ENCODE measurements at regions not wholly inside any gene's neighbourhood (a gene's known extent, or its start where the extent isn't known, plus 50 kb on each side); places are given as distances from the start of the nearest gene placed in this dataset.

DNA sequence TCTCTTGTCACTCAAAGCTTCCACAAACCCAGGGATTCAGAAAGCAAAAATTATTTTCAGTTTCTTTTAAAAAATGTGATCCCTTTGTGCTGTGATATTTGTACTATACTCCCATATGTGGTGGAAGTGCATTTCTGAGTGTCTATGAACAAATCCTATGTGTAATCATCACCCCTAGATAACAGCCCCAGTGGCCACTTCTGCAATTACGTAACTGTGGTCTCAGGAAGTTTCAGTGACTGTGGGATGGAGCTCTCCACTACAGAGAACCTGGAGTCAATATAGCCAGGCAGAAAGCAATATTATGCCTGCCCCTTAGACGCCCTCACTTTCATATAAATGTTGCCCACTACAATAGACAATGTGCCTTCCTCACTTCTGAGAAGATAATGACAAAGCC lies 1101.7 kb upstream of the GHITM start:
- no peaks in the 10 kb centered on the region for H3K9me3 Mint-ChIP-seq
- H3K27me3 Mint-ChIP-seq (ENCODE audit: low read depth): no peaks in the 10 kb centered on the region
- no peak overlapping the region for H3K4me3 Mint-ChIP-seq
- no peaks in the 10 kb centered on the region for H3K36me3 Mint-ChIP-seq (ENCODE audit: low read depth)
- intact Hi-C loops (cut with micrococcal nuclease): no loop called here
- no peak for DNase-seq
- CTCF ChIA-PET: no interaction called here
- H3K4me1 Mint-ChIP-seq (ENCODE audit: low read depth): no peaks in the 10 kb centered on the region
- H3K27ac Mint-ChIP-seq: no peak overlapping the region

DNA sequence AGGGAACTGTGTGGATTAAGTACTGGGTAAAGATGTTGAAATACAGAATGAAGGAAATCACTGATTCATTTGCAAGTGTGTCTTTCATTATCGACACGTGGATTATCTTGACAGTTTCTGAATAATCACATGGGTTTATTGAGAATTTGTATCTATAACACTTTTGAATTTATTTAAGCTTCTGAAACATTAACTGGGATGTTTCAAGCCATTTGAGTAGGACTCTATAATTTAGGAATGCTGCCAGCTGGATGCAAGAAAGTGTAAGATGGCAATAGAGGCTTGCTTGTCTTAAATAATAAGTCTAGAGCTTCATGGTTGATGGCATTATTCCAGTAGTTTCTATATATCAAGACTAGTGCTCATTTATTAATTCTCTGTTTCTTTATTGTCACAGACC lies 1100.7 kb upstream of the GHITM start:
- no peaks in the 10 kb centered on the region for H3K36me3 Mint-ChIP-seq (ENCODE audit: low read depth)
- DNase-seq: no peak
- no peak overlapping the region for H3K27ac Mint-ChIP-seq
- no peaks in the 10 kb centered on the region for H3K9me3 Mint-ChIP-seq
- CTCF ChIA-PET: no interaction called here
- H3K4me3 Mint-ChIP-seq: no peak overlapping the region
- H3K4me1 Mint-ChIP-seq (ENCODE audit: low read depth): no peaks in the 10 kb centered on the region
- no peaks in the 10 kb centered on the region for H3K27me3 Mint-ChIP-seq (ENCODE audit: low read depth)
- intact Hi-C loops (cut with micrococcal nuclease): no loop called here

- H3K4me1 Mint-ChIP-seq (ENCODE audit: low read depth): no peaks in the 10 kb centered on the region
- H3K9me3 Mint-ChIP-seq: no peaks in the 10 kb centered on the region
- H3K36me3 Mint-ChIP-seq (ENCODE audit: low read depth): no peaks in the 10 kb centered on the region
- no peak overlapping the region for H3K27ac Mint-ChIP-seq
- CTCF ChIA-PET: no interaction called here
- H3K27me3 Mint-ChIP-seq (ENCODE audit: low read depth): no peaks in the 10 kb centered on the region
- no peak overlapping the region for H3K4me3 Mint-ChIP-seq
- no peak for DNase-seq
- intact Hi-C loops (cut with micrococcal nuclease): no loop called here
Measured at GRCh38 chr10:83045731-83046130, 1093.6 kb upstream of the GHITM start.

- Mint-ChIP-seq H3K27me3 (ENCODE audit: low read depth) (no peaks in the 10 kb centered on the region), H3K4me3 (no peak overlapping the region), H3K9me3 (peaks cover 2% of the 10 kb centered on the region), H3K4me1 (ENCODE audit: low read depth) (no peaks in the 10 kb centered on the region), H3K36me3 (ENCODE audit: low read depth) (no peaks in the 10 kb centered on the region), H3K27ac (no peak overlapping the region)
- no peak for DNase-seq
- CTCF ChIA-PET: interaction anchor here (0.7 kb wide), 2 partner anchors 8 to 28 kb away, joined by 3 to 4 read pairs; no protein-coding TSS in a partner anchor
- intact Hi-C loops (cut with micrococcal nuclease): no loop called here
Measured at GRCh38 chr10:83050815-83051214, 1088.5 kb upstream of the GHITM start.

DNA sequence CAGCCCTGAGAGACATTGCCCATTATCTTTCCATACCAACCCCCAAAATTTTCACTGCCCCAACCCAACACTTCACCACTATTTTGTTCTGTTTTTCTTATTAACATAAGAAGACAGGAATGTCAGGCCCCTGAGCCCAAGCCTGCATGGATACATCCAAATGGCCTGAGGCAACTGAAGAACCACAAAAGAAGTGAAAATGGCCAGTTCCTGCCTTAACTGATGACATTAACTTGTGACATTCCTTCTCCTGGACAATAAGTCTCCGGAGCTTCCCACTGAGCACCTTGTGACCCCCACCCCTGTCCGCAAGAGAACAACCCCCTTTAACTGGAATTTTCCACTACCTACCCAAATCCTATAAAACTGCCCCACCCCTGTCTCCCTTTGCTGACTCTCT lies 1076.4 kb upstream of the GHITM start:
- H3K27ac Mint-ChIP-seq: no peak overlapping the region
- H3K36me3 Mint-ChIP-seq (ENCODE audit: low read depth): no peaks in the 10 kb centered on the region
- intact Hi-C loops (cut with micrococcal nuclease): no loop called here
- no peaks in the 10 kb centered on the region for H3K4me1 Mint-ChIP-seq (ENCODE audit: low read depth)
- no peaks in the 10 kb centered on the region for H3K27me3 Mint-ChIP-seq (ENCODE audit: low read depth)
- DNase-seq: no peak
- H3K9me3 Mint-ChIP-seq: peaks cover 4% of the 10 kb centered on the region
- no peak overlapping the region for H3K4me3 Mint-ChIP-seq
- CTCF ChIA-PET: no interaction called here

- H3K4me1 Mint-ChIP-seq (ENCODE audit: low read depth): no peaks in the 10 kb centered on the region
Measured at GRCh38 chr10:83073472-83073871, 1065.8 kb upstream of the GHITM start.

GRCh38 chr10:83075016-83075814 lies 1064.1 kb upstream of the GHITM start:
- Mint-ChIP-seq H3K27me3 (ENCODE audit: low read depth) (no peaks in the 10 kb centered on the region), H3K36me3 (ENCODE audit: low read depth) (no peaks in the 10 kb centered on the region), H3K27ac (no peak overlapping the region), H3K4me1 (ENCODE audit: low read depth) (no peaks in the 10 kb centered on the region), H3K9me3 (peaks cover 6% of the 10 kb centered on the region), H3K4me3 (no peak overlapping the region)
- CTCF ChIA-PET: no interaction called here
- intact Hi-C loops (cut with micrococcal nuclease): no loop called here
- DNase-seq: no peak

More at GRCh38 chr10:83073472-83073871, 1065.8 kb upstream of the GHITM start:
- no peak overlapping the region for H3K27ac Mint-ChIP-seq
- CTCF ChIA-PET: no interaction called here
- intact Hi-C loops (cut with micrococcal nuclease): no loop called here
- H3K36me3 Mint-ChIP-seq (ENCODE audit: low read depth): no peaks in the 10 kb centered on the region
- no peak overlapping the region for H3K4me3 Mint-ChIP-seq
- H3K27me3 Mint-ChIP-seq (ENCODE audit: low read depth): no peaks in the 10 kb centered on the region
- peaks cover 2% of the 10 kb centered on the region for H3K9me3 Mint-ChIP-seq
- DNase-seq: no peak

- DNase-seq: no peak
- intact Hi-C loops (cut with micrococcal nuclease): no loop called here
- H3K27ac Mint-ChIP-seq: no peak overlapping the region
- no peaks in the 10 kb centered on the region for H3K27me3 Mint-ChIP-seq (ENCODE audit: low read depth)
- CTCF ChIA-PET: no interaction called here
- H3K4me3 Mint-ChIP-seq: no peak overlapping the region
- H3K9me3 Mint-ChIP-seq: peaks cover 6% of the 10 kb centered on the region
- H3K4me1 Mint-ChIP-seq (ENCODE audit: low read depth): no peaks in the 10 kb centered on the region
- H3K36me3 Mint-ChIP-seq (ENCODE audit: low read depth): no peaks in the 10 kb centered on the region
Measured at GRCh38 chr10:83075815-83076355, 1063.4 kb upstream of the GHITM start.

GRCh38 chr10:83076443-83076842 lies 1062.9 kb upstream of the GHITM start:
- H3K27me3 Mint-ChIP-seq (ENCODE audit: low read depth): no peaks in the 10 kb centered on the region
- intact Hi-C loops (cut with micrococcal nuclease): no loop called here
- DNase-seq: no peak
- no peaks in the 10 kb centered on the region for H3K36me3 Mint-ChIP-seq (ENCODE audit: low read depth)
- H3K4me1 Mint-ChIP-seq (ENCODE audit: low read depth): no peaks in the 10 kb centered on the region
- no peak overlapping the region for H3K27ac Mint-ChIP-seq
- H3K9me3 Mint-ChIP-seq: peaks cover 7% of the 10 kb centered on the region
- CTCF ChIA-PET: no interaction called here
- no peak overlapping the region for H3K4me3 Mint-ChIP-seq

DNA sequence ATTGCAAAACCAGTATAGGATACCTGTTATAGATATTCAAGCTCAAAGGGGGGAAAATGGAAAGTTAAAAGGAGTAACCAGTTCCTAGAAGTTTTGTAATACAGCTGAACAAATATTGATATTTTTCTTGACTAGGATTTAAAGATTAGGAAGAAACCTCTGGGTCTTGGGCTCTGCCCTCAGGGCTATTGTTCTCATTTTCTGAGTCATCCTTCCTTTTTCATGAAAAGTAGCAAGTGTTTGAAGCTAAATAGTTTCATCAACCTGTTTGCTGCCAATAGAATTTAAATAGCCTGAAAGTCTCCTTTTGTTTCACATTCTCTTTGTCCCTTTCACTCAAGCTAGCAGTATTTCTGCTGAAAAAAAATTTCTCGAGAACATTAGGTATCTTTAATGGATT lies 1061.1 kb upstream of the GHITM start:
- no peaks in the 10 kb centered on the region for H3K36me3 Mint-ChIP-seq (ENCODE audit: low read depth)
- no peaks in the 10 kb centered on the region for H3K27me3 Mint-ChIP-seq (ENCODE audit: low read depth)
- H3K9me3 Mint-ChIP-seq: peaks cover 8% of the 10 kb centered on the region
- H3K4me3 Mint-ChIP-seq: no peak overlapping the region
- intact Hi-C loops (cut with micrococcal nuclease): no loop called here
- DNase-seq: no peak
- H3K4me1 Mint-ChIP-seq (ENCODE audit: low read depth): no peaks in the 10 kb centered on the region
- CTCF ChIA-PET: interaction anchor here (0.6 kb wide), 1 partner anchor 28 kb away, joined by 3 read pairs; no protein-coding TSS in a partner anchor
- H3K27ac Mint-ChIP-seq: no peak overlapping the region

DNA sequence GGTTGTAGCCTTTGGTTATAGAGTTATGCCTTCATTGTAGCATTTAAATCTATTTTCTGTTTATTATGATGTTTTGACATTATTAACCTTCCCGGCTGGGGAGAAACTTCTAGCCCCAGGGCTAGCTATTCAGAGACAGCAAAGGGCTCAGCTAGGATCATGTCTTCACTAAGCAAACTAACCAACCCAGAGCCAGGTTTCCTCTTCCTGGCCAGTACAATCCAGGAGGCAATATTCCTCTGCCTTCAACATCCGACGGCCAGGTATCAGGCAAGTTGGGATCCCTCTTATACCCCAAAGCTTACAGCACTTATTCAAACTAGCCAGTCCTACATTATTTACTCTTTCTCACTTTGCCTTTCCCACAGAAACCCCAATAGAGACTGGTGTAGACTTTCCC lies 1060.7 kb upstream of the GHITM start:
- Mint-ChIP-seq H3K27ac (no peak overlapping the region), H3K36me3 (ENCODE audit: low read depth) (no peaks in the 10 kb centered on the region), H3K4me3 (no peak overlapping the region), H3K9me3 (peaks cover 10% of the 10 kb centered on the region), H3K27me3 (ENCODE audit: low read depth) (no peaks in the 10 kb centered on the region), H3K4me1 (ENCODE audit: low read depth) (no peaks in the 10 kb centered on the region)
- DNase-seq: no peak
- intact Hi-C loops (cut with micrococcal nuclease): no loop called here
- CTCF ChIA-PET: interaction anchor here (0.6 kb wide), 1 partner anchor 28 kb away, joined by 3 read pairs; no protein-coding TSS in a partner anchor

DNA sequence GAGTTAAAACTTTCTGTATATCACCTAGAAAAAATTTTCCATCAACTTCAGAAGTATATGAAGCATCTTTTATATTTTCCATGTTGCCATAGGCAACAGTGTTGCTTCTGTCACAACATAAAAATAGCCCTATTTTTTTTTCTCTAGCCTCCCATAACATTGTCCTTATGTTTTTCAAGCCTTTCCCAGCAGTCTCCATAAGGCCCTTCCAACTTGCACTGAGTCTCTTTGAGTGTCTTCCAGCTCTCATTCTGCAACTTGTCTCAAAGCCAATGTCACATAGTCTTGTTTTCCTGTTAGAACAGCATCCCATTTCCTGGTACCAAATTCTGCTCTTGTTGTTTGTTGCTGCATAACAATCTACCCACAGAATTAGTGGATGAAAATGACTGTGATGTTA lies 1055.5 kb upstream of the GHITM start:
- Mint-ChIP-seq H3K4me1 (ENCODE audit: low read depth) (no peaks in the 10 kb centered on the region), H3K27me3 (ENCODE audit: low read depth) (no peaks in the 10 kb centered on the region), H3K36me3 (ENCODE audit: low read depth) (no peaks in the 10 kb centered on the region), H3K27ac (no peak overlapping the region), H3K4me3 (no peak overlapping the region), H3K9me3 (peaks cover 8% of the 10 kb centered on the region)
- intact Hi-C loops (cut with micrococcal nuclease): no loop called here
- no peak for DNase-seq
- CTCF ChIA-PET: no interaction called here

- intact Hi-C loops (cut with micrococcal nuclease): no loop called here
- H3K9me3 Mint-ChIP-seq: peaks cover 6% of the 10 kb centered on the region
- H3K4me1 Mint-ChIP-seq (ENCODE audit: low read depth): no peaks in the 10 kb centered on the region
- CTCF ChIA-PET: no interaction called here
- H3K27me3 Mint-ChIP-seq (ENCODE audit: low read depth): no peaks in the 10 kb centered on the region
- no peaks in the 10 kb centered on the region for H3K36me3 Mint-ChIP-seq (ENCODE audit: low read depth)
- no peak overlapping the region for H3K4me3 Mint-ChIP-seq
- H3K27ac Mint-ChIP-seq: no peak overlapping the region
- DNase-seq: no peak
Measured at GRCh38 chr10:83089335-83089734, 1050.0 kb upstream of the GHITM start.

All from activated naive CD4-positive, alpha-beta T cell treated with anti-CD3 and anti-CD28 coated beads for 36 hours (primary cell).